SU-DHL-6 (cell line): ENCODE measurements at regions not wholly inside any gene's neighbourhood (a gene's known extent, or its start where the extent isn't known, plus 50 kb on each side); places are given as distances from the start of the nearest gene placed in this dataset.

Experiments used
- EZH2phosphoT487 ChIP-seq: fragments of 200-600 bp; sonication (generic), shearing (Covaris generic); conservative IDR thresholded peaks from 2 replicates; pipeline ENCODE4 v1.6.1; 2018; ENCODE audit warnings: mild to moderate bottlenecking, antibody characterized with exemption, low read length, moderate library complexity, mixed read lengths
- TF ChIP-seq, protein P1 (sequence below): fragments of 200-600 bp; sonication (generic); IDR thresholded peaks from one replicate; pipeline ENCODE4 v1.5.1; 2017; ENCODE audit warnings: antibody characterized with exemption, mild to moderate bottlenecking, low read length, moderate library complexity; ENCODE audit not compliant: insufficient read depth, poor library complexity, severe bottlenecking

DNA sequence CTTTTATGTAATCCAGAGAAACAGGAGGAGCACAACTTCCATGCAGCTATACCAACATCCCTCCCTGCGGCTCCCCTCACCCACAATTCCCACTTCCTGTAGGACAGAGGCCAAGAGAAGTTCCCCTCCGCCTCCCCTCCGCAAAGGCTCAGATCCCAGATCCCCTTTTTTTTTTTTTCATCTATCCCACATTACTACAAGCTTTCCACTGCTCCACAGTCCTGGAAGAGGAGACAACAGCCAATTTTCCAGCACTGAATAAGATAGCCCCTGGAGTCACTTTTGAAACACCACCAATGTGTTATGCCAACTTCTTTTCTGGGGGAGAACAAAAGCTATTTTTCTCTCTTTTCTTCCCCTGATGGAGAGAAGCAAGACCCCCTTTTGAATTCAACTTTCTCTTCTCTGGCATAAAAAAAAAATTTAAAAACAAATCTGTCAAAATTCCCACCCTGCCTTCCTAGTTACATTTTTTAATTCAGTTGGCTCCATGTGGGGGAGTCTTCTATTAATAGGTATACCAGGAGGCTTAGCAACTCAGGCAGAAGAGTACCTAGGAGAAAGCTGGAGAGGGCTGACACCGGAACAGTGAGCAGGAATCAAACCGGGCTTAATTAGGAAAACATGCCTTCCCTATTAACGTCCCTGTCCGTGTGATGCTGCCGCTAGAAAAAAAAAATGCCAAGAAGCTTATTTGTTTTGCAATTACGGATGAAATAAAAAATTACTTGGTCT, 543.4 kb downstream of the BUD13 start:
- TF ChIP-seq, protein P1, sequence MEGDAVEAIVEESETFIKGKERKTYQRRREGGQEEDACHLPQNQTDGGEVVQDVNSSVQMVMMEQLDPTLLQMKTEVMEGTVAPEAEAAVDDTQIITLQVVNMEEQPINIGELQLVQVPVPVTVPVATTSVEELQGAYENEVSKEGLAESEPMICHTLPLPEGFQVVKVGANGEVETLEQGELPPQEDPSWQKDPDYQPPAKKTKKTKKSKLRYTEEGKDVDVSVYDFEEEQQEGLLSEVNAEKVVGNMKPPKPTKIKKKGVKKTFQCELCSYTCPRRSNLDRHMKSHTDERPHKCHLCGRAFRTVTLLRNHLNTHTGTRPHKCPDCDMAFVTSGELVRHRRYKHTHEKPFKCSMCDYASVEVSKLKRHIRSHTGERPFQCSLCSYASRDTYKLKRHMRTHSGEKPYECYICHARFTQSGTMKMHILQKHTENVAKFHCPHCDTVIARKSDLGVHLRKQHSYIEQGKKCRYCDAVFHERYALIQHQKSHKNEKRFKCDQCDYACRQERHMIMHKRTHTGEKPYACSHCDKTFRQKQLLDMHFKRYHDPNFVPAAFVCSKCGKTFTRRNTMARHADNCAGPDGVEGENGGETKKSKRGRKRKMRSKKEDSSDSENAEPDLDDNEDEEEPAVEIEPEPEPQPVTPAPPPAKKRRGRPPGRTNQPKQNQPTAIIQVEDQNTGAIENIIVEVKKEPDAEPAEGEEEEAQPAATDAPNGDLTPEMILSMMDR, result no peak
- TF ChIP-seq EZH2phosphoT487, result no peak
